DMS114 treated with DMSO at 0.1 percent for 48 hours (cell line): ENCODE measurements at regions not wholly inside any gene's neighbourhood (a gene's known extent, or its start where the extent isn't known, plus 50 kb on each side); places are given as distances from the start of the nearest gene placed in this dataset.
"Not testable (repeated sequence)": the region's sequence is repeated elsewhere in the genome, so short reads cannot be mapped to it uniquely, and the experiment has no call there.

ENCODE experiments used
- DNase-seq: peaks from one replicate; lab custom pipeline; 2025; ENCODE audit not compliant: unreplicated experiment; lab: John Stamatoyannopoulos, UW

- no peak for DNase-seq
Measured at GRCh38 chr21:25170681-25171080, 436.6 kb downstream of the MRPL39 start.

- no peak for DNase-seq
Measured at GRCh38 chr21:25169370-25169769, 437.9 kb downstream of the MRPL39 start.

GRCh38 chr21:25166904-25167303 lies 440.4 kb downstream of the MRPL39 start:
- DNase-seq, result not testable (repeated sequence)

GRCh38 chr21:25161571-25161970 lies 445.7 kb downstream of the MRPL39 start:
- DNase-seq, result no peak

- not testable (repeated sequence) for DNase-seq
Measured at GRCh38 chr21:25155020-25155419, 452.3 kb downstream of the MRPL39 start.

GRCh38 chr21:25149022-25149421 lies 458.3 kb downstream of the MRPL39 start:
- no peak for DNase-seq

GRCh38 chr21:25139414-25139813 lies 467.9 kb downstream of the MRPL39 start:
- DNase-seq, result no peak

- no peak for DNase-seq
Measured at GRCh38 chr21:25133939-25134338, 473.3 kb downstream of the MRPL39 start.

- no peak for DNase-seq
Measured at GRCh38 chr21:25127811-25128210, 479.5 kb downstream of the MRPL39 start.

GRCh38 chr21:25127007-25127406 lies 480.3 kb downstream of the MRPL39 start:
- DNase-seq, result no peak

GRCh38 chr21:25126564-25126963 lies 480.7 kb downstream of the MRPL39 start:
- DNase-seq, result no peak

GRCh38 chr21:25118648-25119047 lies 488.6 kb downstream of the MRPL39 start:
- no peak for DNase-seq

- no peak for DNase-seq
Measured at GRCh38 chr21:25115021-25115420, 492.3 kb downstream of the MRPL39 start.

- no peak for DNase-seq
Measured at GRCh38 chr21:25107708-25108107, 499.6 kb downstream of the MRPL39 start.

- DNase-seq, result no peak
Measured at GRCh38 chr21:25103500-25104207, 503.6 kb downstream of the MRPL39 start.

GRCh38 chr21:25097648-25098047 lies 509.6 kb downstream of the MRPL39 start:
- DNase-seq, result no peak

- DNase-seq, result no peak
Measured at GRCh38 chr21:25094695-25095094, 512.6 kb downstream of the MRPL39 start.

GRCh38 chr21:25092441-25093011 lies 514.8 kb downstream of the MRPL39 start:
- no peak for DNase-seq

GRCh38 chr21:25081096-25081495 lies 526.2 kb downstream of the MRPL39 start:
- DNase-seq, result no peak

GRCh38 chr21:25080661-25081060 lies 526.6 kb downstream of the MRPL39 start:
- DNase-seq, result no peak

GRCh38 chr21:25080141-25080540 lies 527.1 kb downstream of the MRPL39 start:
- no peak for DNase-seq

GRCh38 chr21:25079053-25079452 lies 528.2 kb downstream of the MRPL39 start:
- DNase-seq, result no peak

- no peak for DNase-seq
Measured at GRCh38 chr21:25062061-25062460, 545.2 kb downstream of the MRPL39 start.
